Mucosa of descending colon (tissue), 3 donors: ENCODE measurements at regions not wholly inside any gene's neighbourhood (a gene's known extent, or its start where the extent isn't known, plus 50 kb on each side); places are given as distances from the start of the nearest gene placed in this dataset.

Experiments used
- ATAC-seq: fragments of 200-7000 bp; cut with Tn5 transposase; one replicate; pipeline ENCODE4 v1.9.1; 2020; ENCODE audit warnings: mild to moderate bottlenecking, moderate library complexity
- DNase-seq, 3 donors: peaks; one replicate each; pipeline ENCODE4 v3.0.0-alpha.2; 2020
- H3K36me3 ChIP-seq: fragments of 200-600 bp; one replicate; pipeline ENCODE4 v1.8.0; 2021; ENCODE audit warnings: low read depth, mild to moderate bottlenecking
- H3K4me1 ChIP-seq: fragments of 200-600 bp; one replicate; pipeline ENCODE4 v1.8.0; 2021; ENCODE audit warnings: low read depth, mild to moderate bottlenecking
- H3K4me3 ChIP-seq: fragments of 200-600 bp; one replicate; pipeline ENCODE4 v1.8.0; 2021; ENCODE audit warnings: mild to moderate bottlenecking
- H3K9me3 ChIP-seq: fragments of 200-600 bp; one replicate; pipeline ENCODE4 v1.8.0; 2021; ENCODE audit warnings: mild to moderate bottlenecking
- CTCF ChIP-seq: fragments of 200-600 bp; IDR thresholded peaks from one replicate; pipeline ENCODE4 v1.8.0; 2022; ENCODE audit warnings: antibody characterized with exemption, mild to moderate bottlenecking
- intact Hi-C, 2 donors: fragments of 100-400 bp; cut with DNase I in 1 of 2; cut with micrococcal nuclease in 1 of 2; formaldehyde crosslinking; loops; one replicate each; pipeline versions ENCODE4 v1.11.0 to v1.11.1; 2022; cut with DNase I, micrococcal nuclease
- donor health status: DM: no; HTN: no; CAD: no; lungs with moderate emphysema.
- donor health status: DM: no; HTN: no; CAD: no.
- donor health status: DM: no; HTN: yes; CAD: no.

GRCh38 chr12:107461222-107461975 lies 224.2 kb upstream of the PWP1 start:
- intact Hi-C loops = no loop called here
- TF ChIP-seq CTCF = no peak
- H3K9me3 ChIP-seq = no peaks in the 10 kb centered on the region
- ATAC-seq (no peak), DNase-seq (no peak)
- no peaks in the 10 kb centered on the region for H3K4me1 ChIP-seq
- H3K36me3 ChIP-seq = no peaks in the 10 kb centered on the region
- no peak overlapping the region for H3K4me3 ChIP-seq

GRCh38 chr12:107462428-107463332 lies 222.9 kb upstream of the PWP1 start:
- no peak for TF ChIP-seq CTCF
- no peaks in the 10 kb centered on the region for H3K36me3 ChIP-seq
- no peaks in the 10 kb centered on the region for H3K9me3 ChIP-seq
- no peak overlapping the region for H3K4me3 ChIP-seq
- ATAC-seq (no peak), DNase-seq (no peak)
- H3K4me1 ChIP-seq = no peaks in the 10 kb centered on the region
- intact Hi-C loops = no loop called here

GRCh38 chr12:107464644-107465043 lies 221.0 kb upstream of the PWP1 start:
- intact Hi-C loops = no loop called here
- ATAC-seq (no peak), DNase-seq (no peak)
- no peaks in the 10 kb centered on the region for H3K9me3 ChIP-seq
- TF ChIP-seq CTCF = no peak
- H3K4me1 ChIP-seq = no peaks in the 10 kb centered on the region
- H3K36me3 ChIP-seq = no peaks in the 10 kb centered on the region
- no peak overlapping the region for H3K4me3 ChIP-seq

DNA sequence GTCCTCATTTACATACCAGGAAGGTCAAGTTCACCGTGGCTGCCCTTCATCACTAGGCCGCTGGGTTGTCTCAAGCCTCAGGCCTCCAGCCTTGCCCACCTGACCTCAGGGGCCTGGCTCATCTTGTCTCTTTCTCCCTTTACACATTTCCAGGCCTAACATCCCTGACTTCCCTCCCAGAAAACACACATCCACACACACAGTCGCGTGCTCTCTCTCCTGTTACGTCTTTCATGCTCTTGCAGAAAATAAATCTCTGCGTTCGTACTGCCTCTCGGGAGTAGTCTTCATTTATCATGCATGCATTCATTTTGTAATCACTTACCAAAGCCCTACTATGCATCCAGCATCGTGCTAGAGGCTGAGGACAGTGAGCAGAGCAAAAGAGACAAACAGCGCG lies 220.0 kb upstream of the PWP1 start:
- intact Hi-C loops = no loop called here
- Histone ChIP-seq H3K4me3 (no peak overlapping the region), H3K36me3 (no peaks in the 10 kb centered on the region), H3K9me3 (no peaks in the 10 kb centered on the region), H3K4me1 (no peaks in the 10 kb centered on the region)
- DNase-seq (no peak), ATAC-seq (no peak)
- no peak for TF ChIP-seq CTCF

- Histone ChIP-seq H3K9me3 (no peaks in the 10 kb centered on the region), H3K4me1 (no peaks in the 10 kb centered on the region), H3K36me3 (no peaks in the 10 kb centered on the region), H3K4me3 (no peak overlapping the region)
- ATAC-seq (no peak), DNase-seq (no peak)
- intact Hi-C loops = no loop called here
- TF ChIP-seq CTCF = no peak
These were observed 217.9 kb upstream of the PWP1 start for GRCh38 chr12:107467716-107468115.
